AG04450 (cell line): ENCODE measurements at regions not wholly inside any gene's neighbourhood (a gene's known extent, or its start where the extent isn't known, plus 50 kb on each side); places are given as distances from the start of the nearest gene placed in this dataset.

Experiments
- CTCF ChIA-PET: fragments of 300-600, 350-600 bp; formaldehyde crosslinking; extraction: SDS; loops from one replicate; lab custom pipeline; 2022; ENCODE audit warnings: antibody characterized with exemption, inconsistent platforms; lab: Charles Lee
- POLR2A ChIA-PET: fragments of 350-600 bp; formaldehyde crosslinking; extraction: SDS; loops from one replicate; lab custom pipeline; 2021; ENCODE audit warnings: antibody characterized with exemption, inconsistent platforms; lab: Yijun Ruan, JAX
- DNase-seq: peaks from one replicate; pipeline ENCODE4 v3.0.0-alpha.2; 2011; ENCODE audit warnings: low read depth, low spot score
- H3K27ac ChIP-seq: one replicate; pipeline ENCODE4 v1.5.1; 2012; ENCODE audit warnings: low read depth, low read length, control low read depth
- H3K27me3 ChIP-seq: one replicate; pipeline ENCODE4 v1.6.0; 2012; ENCODE audit warnings: low read length; ENCODE audit not compliant: control insufficient read depth, insufficient read depth
- H3K4me3 ChIP-seq: 2 replicates; pipeline ENCODE4 v1.5.1; 2011; ENCODE audit warnings: mild to moderate bottlenecking, low read depth, low read length, control low read depth
- H3K9me3 ChIP-seq: 2 replicates; pipeline ENCODE4 v1.5.1; 2012; ENCODE audit warnings: low read length; ENCODE audit not compliant: control insufficient read depth, insufficient read depth
- TF ChIP-seq, protein P1 (sequence below): IDR thresholded peaks from 2 replicates; pipeline ENCODE4 v1.5.1; 2011; ENCODE audit warnings: low read depth, low read length, control low read depth, inconsistent platforms

DNA sequence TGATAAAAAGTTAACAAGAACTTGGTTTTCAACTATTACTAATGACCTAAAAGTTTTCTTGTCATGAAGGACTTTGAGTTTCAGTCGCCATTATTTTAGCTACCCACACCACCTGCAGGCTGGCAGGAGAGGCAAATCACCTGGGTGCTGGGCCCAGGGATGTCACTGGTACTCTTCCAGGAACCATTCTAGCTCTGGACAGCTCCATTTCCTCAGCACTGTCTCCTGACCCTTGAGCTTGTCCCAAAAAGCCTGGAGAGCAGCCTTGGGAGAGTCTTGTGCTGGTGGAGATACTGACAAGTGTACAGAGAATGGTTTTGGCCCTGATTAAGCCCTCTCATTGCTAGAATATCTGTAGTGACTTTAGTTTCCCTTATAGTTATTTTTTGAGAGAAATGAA is 1924.1 kb upstream of the WWC1 start:
- ChIA-PET CTCF (no interaction called here), POLR2A (no interaction called here)
- no peak overlapping the region for H3K27ac ChIP-seq
- peaks cover 4% of the 10 kb centered on the region for H3K9me3 ChIP-seq
- TF ChIP-seq, protein P1, sequence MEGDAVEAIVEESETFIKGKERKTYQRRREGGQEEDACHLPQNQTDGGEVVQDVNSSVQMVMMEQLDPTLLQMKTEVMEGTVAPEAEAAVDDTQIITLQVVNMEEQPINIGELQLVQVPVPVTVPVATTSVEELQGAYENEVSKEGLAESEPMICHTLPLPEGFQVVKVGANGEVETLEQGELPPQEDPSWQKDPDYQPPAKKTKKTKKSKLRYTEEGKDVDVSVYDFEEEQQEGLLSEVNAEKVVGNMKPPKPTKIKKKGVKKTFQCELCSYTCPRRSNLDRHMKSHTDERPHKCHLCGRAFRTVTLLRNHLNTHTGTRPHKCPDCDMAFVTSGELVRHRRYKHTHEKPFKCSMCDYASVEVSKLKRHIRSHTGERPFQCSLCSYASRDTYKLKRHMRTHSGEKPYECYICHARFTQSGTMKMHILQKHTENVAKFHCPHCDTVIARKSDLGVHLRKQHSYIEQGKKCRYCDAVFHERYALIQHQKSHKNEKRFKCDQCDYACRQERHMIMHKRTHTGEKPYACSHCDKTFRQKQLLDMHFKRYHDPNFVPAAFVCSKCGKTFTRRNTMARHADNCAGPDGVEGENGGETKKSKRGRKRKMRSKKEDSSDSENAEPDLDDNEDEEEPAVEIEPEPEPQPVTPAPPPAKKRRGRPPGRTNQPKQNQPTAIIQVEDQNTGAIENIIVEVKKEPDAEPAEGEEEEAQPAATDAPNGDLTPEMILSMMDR: no peak
- no peak overlapping the region for H3K4me3 ChIP-seq
- no peaks in the 10 kb centered on the region for H3K27me3 ChIP-seq
- DNase-seq: no peak

DNA sequence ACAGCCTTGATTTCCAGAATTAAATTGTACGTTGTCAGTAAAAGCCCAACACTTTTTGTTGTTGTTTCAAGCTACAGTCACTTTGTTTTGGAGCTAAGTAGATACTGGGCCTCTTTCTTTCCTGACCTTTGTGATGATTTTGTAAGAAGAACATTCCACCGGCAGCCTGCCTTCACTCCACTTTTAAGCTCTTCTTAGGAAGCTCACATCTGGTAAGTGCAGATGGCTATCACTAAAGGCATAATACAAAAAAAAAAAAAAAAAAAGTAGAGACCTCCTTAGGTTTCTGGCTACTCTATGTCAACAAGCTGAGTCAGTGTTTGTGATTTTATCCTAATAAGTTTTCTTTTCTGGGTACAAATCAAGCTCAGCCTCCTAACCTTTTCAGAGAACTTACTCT is 1922.1 kb upstream of the WWC1 start:
- Histone ChIP-seq H3K27me3 (no peaks in the 10 kb centered on the region), H3K9me3 (peaks cover 2% of the 10 kb centered on the region), H3K27ac (no peak overlapping the region), H3K4me3 (no peak overlapping the region)
- TF ChIP-seq, protein P1: no peak
- no peak for DNase-seq
- ChIA-PET POLR2A (no interaction called here), CTCF (no interaction called here)

DNA sequence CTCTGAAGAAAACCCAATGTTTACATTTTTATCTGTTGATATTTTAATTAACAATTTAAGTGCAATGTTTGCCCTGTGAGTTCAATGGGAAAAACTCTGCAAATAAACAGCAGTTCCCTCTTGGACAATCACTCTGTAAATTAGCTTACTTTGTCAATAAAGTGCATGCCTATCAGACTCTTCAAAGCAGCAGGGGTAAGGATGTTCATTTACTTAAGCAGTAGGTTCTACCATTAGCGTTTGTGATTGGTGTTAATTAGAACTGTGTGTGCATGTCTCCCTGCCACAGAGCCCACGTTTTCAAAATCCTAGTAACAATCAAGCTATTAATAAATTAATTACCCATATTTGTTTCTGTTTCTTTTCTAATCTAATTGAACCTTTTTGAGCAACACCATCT is 1921.6 kb upstream of the WWC1 start:
- ChIA-PET CTCF (no interaction called here), POLR2A (no interaction called here)
- no peak for DNase-seq
- H3K27ac ChIP-seq: no peak overlapping the region
- TF ChIP-seq, protein P1: no peak
- H3K27me3 ChIP-seq: no peaks in the 10 kb centered on the region
- no peak overlapping the region for H3K4me3 ChIP-seq
- H3K9me3 ChIP-seq: peaks cover 2% of the 10 kb centered on the region

DNA sequence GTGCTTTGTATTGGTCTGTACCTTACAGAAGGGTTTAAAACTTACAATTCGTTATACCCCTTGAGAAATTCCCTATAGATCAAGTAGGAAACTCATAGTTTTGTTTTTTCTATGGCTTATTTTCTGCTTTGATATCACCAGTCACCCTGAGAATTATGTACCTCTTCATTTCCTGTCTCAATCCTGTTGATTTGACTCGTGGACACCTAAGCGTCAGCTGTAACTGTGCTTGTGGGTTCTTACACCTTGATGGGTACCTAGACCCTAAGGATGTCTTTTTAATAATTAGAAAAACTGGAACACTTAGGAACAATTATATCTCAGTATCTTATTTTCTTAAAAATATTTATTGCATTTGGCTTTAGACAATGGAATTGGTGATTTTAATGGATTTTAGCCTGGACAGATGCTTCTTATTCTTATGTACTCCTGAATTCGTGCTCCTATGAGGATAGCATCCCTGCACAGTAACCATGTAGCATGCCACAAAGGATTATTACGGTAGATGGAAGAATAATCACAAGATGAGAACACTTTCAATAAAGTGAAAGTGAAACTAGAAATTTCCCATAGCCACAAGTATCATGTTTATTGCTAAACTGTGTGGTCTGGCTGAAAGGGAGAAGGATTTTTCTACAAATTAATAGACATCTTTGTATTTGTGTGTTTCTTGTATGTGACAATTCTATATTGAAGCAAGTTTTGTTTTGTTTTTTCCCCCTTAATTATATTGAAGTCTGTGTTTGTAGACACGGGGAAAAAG is 1920.3 kb upstream of the WWC1 start:
- peak overlapping the region; percentile 25; the same call in 1 of the 2 replicates for H3K4me3 ChIP-seq
- CTCF ChIA-PET: no interaction called here
- POLR2A ChIA-PET: no interaction called here

DNA sequence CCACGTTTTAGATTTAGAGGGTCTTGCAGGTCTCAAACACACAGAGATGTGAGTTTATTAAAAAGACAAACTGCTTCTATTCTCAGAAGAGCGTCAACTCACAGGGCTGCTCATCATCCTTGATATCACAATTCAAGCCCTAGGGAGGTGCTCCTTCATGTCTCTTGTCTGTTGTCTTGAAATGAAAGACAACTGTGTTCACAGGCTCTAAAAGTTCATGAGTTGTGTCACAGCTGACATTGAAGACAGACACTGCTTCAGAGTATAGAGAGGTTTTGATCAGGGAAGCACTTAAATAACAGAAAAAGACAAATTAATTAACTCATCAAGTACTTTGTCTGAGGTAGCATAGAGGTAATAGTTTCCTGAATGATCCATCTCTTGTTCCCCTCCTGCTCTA is 1917.6 kb upstream of the WWC1 start:
- TF ChIP-seq, protein P1: no peak
- H3K4me3 ChIP-seq: no peak overlapping the region
- DNase-seq: no peak
- ChIA-PET CTCF (no interaction called here), POLR2A (no interaction called here)
- no peaks in the 10 kb centered on the region for H3K27me3 ChIP-seq
- peaks cover 10% of the 10 kb centered on the region for H3K9me3 ChIP-seq
- no peak overlapping the region for H3K27ac ChIP-seq

More for the DNA sequence above, 1920.3 kb upstream of the WWC1 start:
- peaks cover 2% of the 10 kb centered on the region for H3K9me3 ChIP-seq
- TF ChIP-seq, protein P1: no peak
- H3K27ac ChIP-seq: no peak overlapping the region
- H3K27me3 ChIP-seq: no peaks in the 10 kb centered on the region
- no peak for DNase-seq
